HUES6 (cell line): ENCODE measurements at regions not wholly inside any gene's neighbourhood (a gene's known extent, or its start where the extent isn't known, plus 50 kb on each side); places are given as distances from the start of the nearest gene placed in this dataset.

Source experiments
- H3K27ac ChIP-seq: 2 replicates; pipeline ENCODE4 v1.7.0; 2013; ENCODE audit warnings: low read depth, mild to moderate bottlenecking, low read length, inconsistent platforms
- H3K27me3 ChIP-seq: 2 replicates; pipeline ENCODE4 v1.6.1; 2013; ENCODE audit warnings: low read length; ENCODE audit not compliant: control insufficient read depth, insufficient read depth
- H3K36me3 ChIP-seq: 2 replicates; pipeline ENCODE4 v1.6.1; 2013; ENCODE audit warnings: low read length; ENCODE audit not compliant: control insufficient read depth, insufficient read depth
- H3K4me1 ChIP-seq: 2 replicates; pipeline ENCODE4 v1.6.1; 2013; ENCODE audit warnings: low read length; ENCODE audit not compliant: control insufficient read depth, insufficient read depth
- H3K4me3 ChIP-seq: 2 replicates; pipeline ENCODE4 v1.5.1; 2013; ENCODE audit warnings: low read depth, low read length
- H3K9ac ChIP-seq: one replicate; pipeline ENCODE4 v1.6.1; 2013; ENCODE audit warnings: mild to moderate bottlenecking, low read length
- H3K9me3 ChIP-seq: 2 replicates; pipeline ENCODE4 v1.6.1; 2013; ENCODE audit warnings: low read depth, low read length; ENCODE audit not compliant: control insufficient read depth, insufficient read depth

DNA sequence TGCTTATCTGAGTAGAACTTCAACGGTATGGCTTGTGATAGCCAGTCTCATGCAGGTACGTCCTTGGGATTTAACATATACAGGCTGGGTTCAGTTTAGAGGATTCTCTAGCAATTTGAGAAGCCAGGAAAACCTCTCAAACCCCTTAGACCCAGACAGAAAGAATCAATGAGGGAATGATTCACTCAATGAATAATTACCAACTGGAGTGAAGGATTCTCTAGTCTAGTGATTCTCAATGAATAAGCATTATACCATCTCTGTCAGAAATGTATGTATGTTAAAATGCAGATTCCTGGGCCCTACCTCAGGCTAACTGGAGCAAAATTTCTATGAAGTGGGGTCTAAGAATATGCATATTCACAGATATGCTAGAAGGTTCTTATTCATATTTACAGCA is 54.5 kb upstream of the APP start:
- Histone ChIP-seq H3K27ac (no peak overlapping the region), H3K4me3 (no peak overlapping the region), H3K4me1 (peaks cover 5% of the 10 kb centered on the region; the same call in 1 of the 2 replicates), H3K9ac (no peak overlapping the region), H3K27me3 (no peaks in the 10 kb centered on the region), H3K9me3 (peaks cover 11% of the 10 kb centered on the region; the same call in 1 of the 2 replicates), H3K36me3 (peaks cover 27% of the 10 kb centered on the region; the same call in 1 of the 2 replicates)

GRCh38 chr21:26224366-26224765 is 53.8 kb upstream of the APP start:
- no peak overlapping the region for H3K4me3 ChIP-seq
- no peak overlapping the region for H3K9ac ChIP-seq
- H3K27me3 ChIP-seq: no peaks in the 10 kb centered on the region
- peaks cover 18% of the 10 kb centered on the region; the same call in 1 of the 2 replicates for H3K9me3 ChIP-seq
- 0 out of 2 replicates have a peak, but pooled peaks cover 5% of the 10 kb centered on the region for H3K4me1 ChIP-seq
- H3K27ac ChIP-seq: no peak overlapping the region
- H3K36me3 ChIP-seq: peaks cover 20% of the 10 kb centered on the region; the same call in 1 of the 2 replicates
